ENCODE measurements at regions not wholly inside any gene's neighbourhood (a gene's known extent, or its start where the extent isn't known, plus 50 kb on each side); places are given as distances from the start of the nearest gene placed in this dataset.

GRCh38 chr10:91022924-91023699 is 102.2 kb upstream of the ANKRD1 start:
- TF ChIP-seq REST (IDR thresholded peaks at IDR 0.05; ENCODE audit: low read depth) (no peak), EGR1 (IDR thresholded peaks at IDR 0.05) (no peak)
